HT1080 (cell line): ENCODE measurements at regions not wholly inside any gene's neighbourhood (a gene's known extent, or its start where the extent isn't known, plus 50 kb on each side); places are given as distances from the start of the nearest gene placed in this dataset.

Experiments
- DNase-seq: peaks from one replicate; pipeline ENCODE4 v3.0.0-alpha.2; 2015; ENCODE audit warnings: low read depth

GRCh38 chr14:64639340-64639821 lies 64.8 kb upstream of the PLEKHG3 start:
- DNase-seq, result no peak

GRCh38 chr14:64640839-64641238 lies 63.4 kb upstream of the PLEKHG3 start:
- no peak for DNase-seq

- no peak for DNase-seq
Measured at GRCh38 chr14:64641760-64642159, 62.5 kb upstream of the PLEKHG3 start.

GRCh38 chr14:64643709-64644108 lies 60.5 kb upstream of the PLEKHG3 start:
- DNase-seq, result no peak

- no peak for DNase-seq
Measured at GRCh38 chr14:64644629-64645028, 59.6 kb upstream of the PLEKHG3 start.

GRCh38 chr14:64645220-64645892 lies 58.9 kb upstream of the PLEKHG3 start:
- no peak for DNase-seq

- DNase-seq, result no peak
Measured at GRCh38 chr14:64646103-64646502, 58.1 kb upstream of the PLEKHG3 start.

- DNase-seq, result no peak
Measured at GRCh38 chr14:64649383-64649998, 54.7 kb upstream of the PLEKHG3 start.

- no peak for DNase-seq
Measured at GRCh38 chr14:64653900-64654245, 50.4 kb upstream of the PLEKHG3 start.

GRCh38 chr14:64654246-64654900 lies 49.9 kb upstream of the PLEKHG3 start:
- peak; percentile 82 for DNase-seq
